Esophagus squamous epithelium (tissue), 5 donors: ENCODE measurements at regions not wholly inside any gene's neighbourhood (a gene's known extent, or its start where the extent isn't known, plus 50 kb on each side); places are given as distances from the start of the nearest gene placed in this dataset.

Experiments
- DNase-seq: peaks from one replicate; lab custom pipeline; 2025; lab: John Stamatoyannopoulos, UW
- H3K27ac ChIP-seq, 4 donors: fragments of 200-600 bp; sonication (generic); one replicate each; pipeline ENCODE4 v1.5.1; 2016 to 2019; ENCODE audit warnings: mild to moderate bottlenecking in 1 of 4
- H3K27me3 ChIP-seq, 4 donors: fragments of 200-600 bp; sonication (generic); 1 replicate in 3 of 4; 2 replicates in 1 of 4; pipeline versions ENCODE4 v1.5.1 to v1.6.0; 2017 to 2021; ENCODE audit warnings: antibody characterized with exemption in 1 of 4
- H3K36me3 ChIP-seq, 3 donors: fragments of 200-600 bp; sonication (generic); one replicate each; pipeline ENCODE4 v1.5.1; 2016 to 2019
- H3K4me1 ChIP-seq, 3 donors: fragments of 200-600 bp; sonication (generic); one replicate each; pipeline ENCODE4 v1.5.1; 2017 to 2019
- H3K4me3 ChIP-seq, 4 donors: fragments of 200-600 bp; sonication (generic); 1 replicate in 3 of 4; 2 replicates in 1 of 4; pipeline ENCODE4 v1.5.1; 2016 to 2019; ENCODE audit warnings: mild to moderate bottlenecking in 2 of 4, moderate library complexity in 1 of 4
- H3K9me3 ChIP-seq, 3 donors: fragments of 200-600 bp; sonication (generic); one replicate each; pipeline ENCODE4 v1.5.1; 2016 to 2019
- POLR2A ChIP-seq, 4 donors: fragments of 450-650 bp; IDR thresholded peaks; one replicate each; pipeline ENCODE4 v1.6.1; 2017; ENCODE audit warnings: antibody characterized with exemption in 4 of 4, mild to moderate bottlenecking in 4 of 4, moderate library complexity in 3 of 4
- WGBS, 2 donors: methylation state at CpG; one replicate each; pipeline ENCODE4 v1.1.5; 2018; 5-methylcytosine and 5-hydroxymethylcytosine counted together
- intact Hi-C: fragments of 100-400 bp; cut with DNase I; formaldehyde crosslinking; loops from one replicate; pipeline ENCODE4 v1.15.0; 2022
- TF ChIP-seq, protein P1 (sequence below), 6 experiments: fragments of 450-650 bp in 4 of 6; fragments of 200-600 bp in 2 of 6; sonication (generic) in 2 of 6; IDR thresholded peaks; one replicate each; pipeline ENCODE4 v1.5.1; 2016 to 2019; ENCODE audit warnings: antibody characterized with exemption in 6 of 6, mild to moderate bottlenecking in 4 of 6, moderate library complexity in 4 of 6
- donor health status: DM: yes; HTN: yes; CAD: no.

DNA sequence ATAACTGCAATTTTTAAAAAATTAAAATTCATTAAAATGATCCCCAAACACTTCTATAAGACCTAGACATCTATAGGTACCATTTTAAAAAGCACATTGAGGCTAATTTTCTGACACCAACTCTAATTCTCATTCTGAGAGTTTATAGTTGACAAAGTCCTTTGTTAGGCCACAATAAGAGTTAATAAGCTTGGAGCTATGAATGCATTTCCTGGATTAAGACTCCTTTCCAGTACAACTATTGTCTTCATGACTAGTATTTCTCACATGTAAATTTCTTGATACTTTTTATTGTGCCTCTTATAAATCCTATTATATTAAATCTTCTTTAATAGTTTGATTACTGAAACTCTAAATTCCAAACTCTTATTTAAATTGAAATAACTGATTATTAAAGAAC is 340.8 kb downstream of the KLF12 start:
- intact Hi-C loops: no loop called here
- no peak for DNase-seq

DNA sequence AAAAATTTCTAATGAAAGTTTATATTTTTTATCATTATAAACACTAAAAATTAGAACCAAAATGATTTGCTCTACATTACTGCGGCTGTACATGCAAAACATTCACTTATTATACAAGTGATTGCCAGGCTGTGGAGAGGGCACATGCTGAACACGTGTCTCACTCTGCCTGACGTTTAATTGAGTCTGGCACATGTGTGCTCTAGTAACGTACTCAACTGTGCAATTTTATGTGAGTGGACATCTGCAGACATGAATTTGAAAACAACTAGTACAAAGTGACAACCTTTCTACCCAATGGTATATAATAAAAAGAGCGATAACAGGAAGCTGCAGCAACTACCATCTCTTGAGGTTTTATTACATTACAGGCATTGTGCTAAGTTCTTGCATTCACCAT is 341.4 kb downstream of the KLF12 start:
- no peak for TF ChIP-seq POLR2A (IDR thresholded peaks at IDR 0.05)
- TF ChIP-seq, protein P1, sequence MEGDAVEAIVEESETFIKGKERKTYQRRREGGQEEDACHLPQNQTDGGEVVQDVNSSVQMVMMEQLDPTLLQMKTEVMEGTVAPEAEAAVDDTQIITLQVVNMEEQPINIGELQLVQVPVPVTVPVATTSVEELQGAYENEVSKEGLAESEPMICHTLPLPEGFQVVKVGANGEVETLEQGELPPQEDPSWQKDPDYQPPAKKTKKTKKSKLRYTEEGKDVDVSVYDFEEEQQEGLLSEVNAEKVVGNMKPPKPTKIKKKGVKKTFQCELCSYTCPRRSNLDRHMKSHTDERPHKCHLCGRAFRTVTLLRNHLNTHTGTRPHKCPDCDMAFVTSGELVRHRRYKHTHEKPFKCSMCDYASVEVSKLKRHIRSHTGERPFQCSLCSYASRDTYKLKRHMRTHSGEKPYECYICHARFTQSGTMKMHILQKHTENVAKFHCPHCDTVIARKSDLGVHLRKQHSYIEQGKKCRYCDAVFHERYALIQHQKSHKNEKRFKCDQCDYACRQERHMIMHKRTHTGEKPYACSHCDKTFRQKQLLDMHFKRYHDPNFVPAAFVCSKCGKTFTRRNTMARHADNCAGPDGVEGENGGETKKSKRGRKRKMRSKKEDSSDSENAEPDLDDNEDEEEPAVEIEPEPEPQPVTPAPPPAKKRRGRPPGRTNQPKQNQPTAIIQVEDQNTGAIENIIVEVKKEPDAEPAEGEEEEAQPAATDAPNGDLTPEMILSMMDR (IDR thresholded peaks at IDR 0.05): no peak
- intact Hi-C loops: no loop called here
- H3K36me3 ChIP-seq: no peaks in the 10 kb centered on the region
- 70 to 89% methylated on average over 5 of the region's 5 CpGs for WGBS, 2 donors
- H3K4me1 ChIP-seq: no peaks in the 10 kb centered on the region
- no peak for DNase-seq
- no peak overlapping the region for H3K27ac ChIP-seq
- no peak overlapping the region for H3K4me3 ChIP-seq
- no peaks in the 10 kb centered on the region for H3K27me3 ChIP-seq
- H3K9me3 ChIP-seq: no peaks in the 10 kb centered on the region

More for the DNA sequence above, 340.8 kb downstream of the KLF12 start:
- Histone ChIP-seq H3K4me1 (no peaks in the 10 kb centered on the region), H3K27me3 (no peaks in the 10 kb centered on the region), H3K4me3 (no peak overlapping the region), H3K36me3 (no peaks in the 10 kb centered on the region), H3K9me3 (no peaks in the 10 kb centered on the region), H3K27ac (no peak overlapping the region)
- no peak for TF ChIP-seq POLR2A (IDR thresholded peaks at IDR 0.05)
- TF ChIP-seq, protein P1 (IDR thresholded peaks at IDR 0.05): no peak

DNA sequence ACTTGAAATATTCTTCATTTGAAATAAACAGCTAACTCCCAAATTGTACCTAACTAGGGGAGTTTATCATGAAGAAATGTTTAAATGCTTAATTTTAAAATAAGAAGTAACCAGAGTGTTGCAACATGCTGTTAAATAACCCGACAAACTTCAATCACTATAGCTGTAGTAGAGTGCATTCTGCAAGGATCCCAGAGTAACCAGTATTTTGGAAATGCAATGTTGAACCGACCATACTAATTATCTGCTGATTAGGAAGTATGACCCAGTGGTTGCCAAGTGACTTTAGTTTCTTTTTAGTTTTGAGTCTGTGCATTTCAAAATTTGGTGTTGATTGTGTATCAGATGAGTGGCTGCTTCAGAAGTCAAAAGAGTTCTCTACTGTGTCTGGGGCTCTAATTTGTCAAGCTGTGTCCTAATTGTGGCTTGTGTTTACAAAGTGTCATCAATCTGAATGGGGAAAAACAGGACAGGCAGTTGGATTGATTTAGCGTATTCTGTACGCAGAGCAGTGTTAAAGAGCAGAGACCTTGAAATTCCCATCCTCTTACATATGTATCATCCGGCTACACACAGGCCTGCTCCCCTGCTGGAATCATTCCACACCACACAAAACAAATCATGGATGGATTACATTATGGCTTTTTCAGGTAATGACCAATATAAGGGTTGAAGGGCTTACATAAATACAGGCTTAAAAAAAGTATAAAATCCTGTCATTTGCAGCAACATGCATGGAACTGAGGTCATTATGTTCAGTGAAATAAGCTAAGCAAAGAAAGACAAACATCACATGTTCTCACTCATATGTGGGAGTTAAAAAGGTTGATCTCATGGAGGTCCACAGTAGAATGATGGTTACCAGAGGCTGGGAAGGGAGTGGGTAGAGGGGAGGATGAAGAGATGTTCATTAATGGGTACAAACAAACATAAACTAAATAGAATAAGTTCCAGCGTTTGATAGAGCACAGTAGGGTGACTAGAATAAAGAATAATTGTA is 351.5 kb downstream of the KLF12 start:
- H3K27me3 ChIP-seq: no peaks in the 10 kb centered on the region
- WGBS, 2 donors: 63 to 67% methylated on average over 6 of the region's 6 CpGs
- no peaks in the 10 kb centered on the region for H3K36me3 ChIP-seq
- DNase-seq: no peak
- peaks cover 0 to 8% (median 0%) of the 10 kb centered on the region in 3 donors for H3K4me1 ChIP-seq
- intact Hi-C loops: no loop called here
- H3K27ac ChIP-seq: no peak overlapping the region
- no peak overlapping the region for H3K4me3 ChIP-seq
- TF ChIP-seq, protein P1 (IDR thresholded peaks at IDR 0.05): no peak
- no peak for TF ChIP-seq POLR2A (IDR thresholded peaks at IDR 0.05)
- no peaks in the 10 kb centered on the region for H3K9me3 ChIP-seq

DNA sequence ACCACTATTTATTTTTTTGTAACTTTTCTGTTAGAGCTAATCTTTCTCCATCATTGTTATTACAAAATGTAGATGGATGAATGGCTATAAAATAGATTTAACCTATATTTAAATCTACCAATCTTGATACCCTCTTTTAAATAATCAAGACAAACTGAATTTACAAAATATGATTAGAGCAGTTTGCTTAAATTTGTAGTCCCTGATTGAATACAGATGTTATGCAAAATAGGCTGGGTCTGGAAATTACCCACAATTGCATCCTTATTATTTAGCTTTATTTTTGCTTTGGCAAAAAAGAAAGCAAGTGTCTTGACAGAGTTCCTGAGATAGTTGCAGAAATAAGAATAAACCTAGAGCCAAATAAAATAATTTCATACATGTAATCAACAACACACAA is 352.8 kb downstream of the KLF12 start:
- peaks cover 0 to 8% (median 0%) of the 10 kb centered on the region in 3 donors for H3K4me1 ChIP-seq
- H3K27ac ChIP-seq: no peak overlapping the region
- intact Hi-C loops: no loop called here
- no peak for TF ChIP-seq POLR2A (IDR thresholded peaks at IDR 0.05)
- TF ChIP-seq, protein P1 (IDR thresholded peaks at IDR 0.05): no peak
- H3K36me3 ChIP-seq: no peaks in the 10 kb centered on the region
- no peak overlapping the region for H3K4me3 ChIP-seq
- DNase-seq: no peak
- H3K9me3 ChIP-seq: no peaks in the 10 kb centered on the region
- H3K27me3 ChIP-seq: no peaks in the 10 kb centered on the region

DNA sequence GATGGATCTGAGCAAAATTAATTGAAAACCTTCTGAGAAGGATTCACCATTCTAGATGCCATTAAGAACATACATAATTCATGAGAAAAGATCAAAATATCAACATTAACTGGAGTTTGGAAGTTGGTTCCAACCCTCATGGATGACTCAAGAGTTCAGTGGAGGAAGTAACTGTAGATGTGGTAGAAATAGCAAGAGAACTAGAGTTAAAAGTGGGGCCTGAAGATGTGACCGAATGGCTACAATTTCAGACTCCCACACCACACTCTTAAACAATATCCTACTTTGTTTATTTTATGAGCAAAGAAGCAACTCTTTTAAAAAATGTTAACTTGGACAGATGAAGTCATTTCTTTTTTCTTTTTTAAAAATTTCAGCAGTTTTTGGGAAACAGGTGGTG is 354.3 kb downstream of the KLF12 start:
- 96 to 100% methylated on average over 1 of the region's 1 CpG for WGBS, 2 donors
- intact Hi-C loops: no loop called here

More for the DNA sequence above, 354.3 kb downstream of the KLF12 start:
- TF ChIP-seq, protein P1 (IDR thresholded peaks at IDR 0.05): no peak
- no peak for TF ChIP-seq POLR2A (IDR thresholded peaks at IDR 0.05)
- H3K4me1 ChIP-seq: peaks cover 0 to 8% (median 0%) of the 10 kb centered on the region in 3 donors
- H3K36me3 ChIP-seq: no peaks in the 10 kb centered on the region
- H3K4me3 ChIP-seq: no peak overlapping the region
- no peak overlapping the region for H3K27ac ChIP-seq
- no peaks in the 10 kb centered on the region for H3K9me3 ChIP-seq
- no peaks in the 10 kb centered on the region for H3K27me3 ChIP-seq
- no peak for DNase-seq
